SH-SY5Y (cell line): ENCODE measurements at regions not wholly inside any gene's neighbourhood (a gene's known extent, or its start where the extent isn't known, plus 50 kb on each side); places are given as distances from the start of the nearest gene placed in this dataset.

Experiments
- GATA2 ChIP-seq: IDR thresholded peaks from 2 replicates; pipeline ENCODE4 v1.6.1; 2011; ENCODE audit warnings: mild to moderate bottlenecking, low read depth, low read length
- GATA3 ChIP-seq: IDR thresholded peaks from 2 replicates; pipeline ENCODE4 v1.6.1; 2011; ENCODE audit warnings: low read depth, mild to moderate bottlenecking, low read length, moderate library complexity

DNA sequence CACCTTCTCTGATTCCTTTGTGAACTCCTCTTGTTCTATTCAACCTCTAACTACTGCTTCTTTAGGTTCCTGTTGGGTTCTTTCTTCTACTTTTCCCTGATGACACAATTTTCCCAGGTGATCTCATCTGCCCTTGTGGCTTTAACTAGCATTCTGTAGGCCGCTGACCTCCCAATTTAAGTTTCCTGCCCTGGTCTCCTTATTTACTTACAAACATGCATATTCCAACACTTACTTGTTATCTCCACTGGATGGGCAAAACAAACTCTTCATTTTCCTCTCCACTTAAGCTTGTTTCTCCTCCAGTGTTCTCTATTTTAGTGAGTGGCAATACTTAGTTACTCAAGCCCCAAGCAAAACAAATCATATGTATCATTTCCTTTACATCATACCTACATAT is 734.5 kb downstream of the METTL15 start:
- TF ChIP-seq GATA2 (no peak), GATA3 (no peak)

DNA sequence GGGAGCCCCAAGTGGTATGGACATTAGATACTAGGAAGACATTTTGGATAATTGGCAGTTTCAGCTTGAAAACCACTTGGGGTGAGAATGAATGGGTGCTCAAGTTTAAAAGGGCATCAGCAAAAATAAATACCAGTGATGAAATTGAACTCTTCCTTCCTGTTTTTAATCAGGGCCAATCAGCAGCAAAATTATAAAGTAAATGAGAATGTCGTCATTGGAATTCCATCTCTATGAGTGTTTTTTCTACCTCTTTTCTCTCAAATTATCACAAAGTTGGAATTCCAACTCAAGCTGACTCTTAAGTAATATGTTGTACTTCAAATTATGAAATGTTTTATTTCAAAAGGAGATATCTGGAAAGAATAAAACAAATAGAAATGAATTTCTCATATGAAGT is 730.6 kb downstream of the METTL15 start:
- no peak for TF ChIP-seq GATA3
- no peak for TF ChIP-seq GATA2

DNA sequence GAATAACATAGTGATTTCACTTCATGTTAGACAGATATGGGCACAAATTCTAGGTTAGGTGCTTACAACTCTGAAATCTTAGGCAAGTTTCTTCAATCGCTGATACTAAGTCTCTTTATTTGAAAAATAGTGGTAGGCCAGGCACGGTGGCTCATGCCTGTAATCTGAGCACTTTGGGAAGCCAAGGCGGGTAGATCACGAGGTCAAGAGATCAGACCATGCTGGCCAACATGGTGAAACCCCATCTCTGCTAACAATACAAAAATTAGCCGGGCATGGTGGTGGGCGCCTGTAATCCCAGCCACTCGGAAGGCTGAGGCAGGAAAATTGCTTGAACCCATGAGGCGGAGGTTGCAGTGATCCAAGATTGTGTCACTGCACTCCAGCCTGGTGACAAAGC is 729.4 kb downstream of the METTL15 start:
- TF ChIP-seq GATA2 (no peak), GATA3 (no peak)

DNA sequence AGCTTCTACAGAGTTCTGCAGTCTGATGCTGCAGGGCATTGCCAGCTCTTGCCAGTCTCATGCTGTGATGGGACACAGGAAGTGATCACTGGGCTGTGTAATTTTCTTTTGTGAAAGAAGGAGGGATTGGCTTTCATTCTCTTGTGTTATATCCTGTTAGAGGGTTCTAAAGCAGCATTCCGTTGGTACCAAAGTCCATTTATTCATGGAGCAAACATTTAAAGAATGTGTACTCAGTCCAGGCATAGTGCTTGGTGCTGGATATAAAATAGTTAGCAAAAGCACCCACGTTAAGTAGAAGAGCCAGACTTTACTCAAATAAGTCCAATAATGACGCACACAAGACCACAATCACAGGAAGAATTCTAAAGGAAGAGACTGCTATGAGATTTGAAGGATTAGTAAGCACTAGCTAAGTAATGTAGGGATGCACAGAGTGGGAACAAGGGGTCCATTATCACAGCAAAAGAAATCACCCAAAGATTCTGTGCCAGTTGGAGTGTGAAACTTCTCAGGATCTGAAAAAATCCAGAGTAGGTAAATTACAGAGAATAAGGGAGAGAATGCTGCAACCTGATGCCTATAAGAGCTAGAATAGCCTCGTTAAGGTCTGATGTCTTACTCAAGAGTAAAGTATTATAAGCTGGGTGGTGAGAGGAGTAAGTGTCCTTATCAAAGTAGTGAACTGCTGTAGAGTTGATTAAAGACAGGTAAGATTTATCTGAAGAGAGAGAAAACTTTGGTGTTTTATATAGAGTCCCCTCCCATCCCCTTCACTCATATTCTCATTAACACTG is 728.3 kb downstream of the METTL15 start:
- TF ChIP-seq GATA3 (no peak), GATA2 (no peak)

DNA sequence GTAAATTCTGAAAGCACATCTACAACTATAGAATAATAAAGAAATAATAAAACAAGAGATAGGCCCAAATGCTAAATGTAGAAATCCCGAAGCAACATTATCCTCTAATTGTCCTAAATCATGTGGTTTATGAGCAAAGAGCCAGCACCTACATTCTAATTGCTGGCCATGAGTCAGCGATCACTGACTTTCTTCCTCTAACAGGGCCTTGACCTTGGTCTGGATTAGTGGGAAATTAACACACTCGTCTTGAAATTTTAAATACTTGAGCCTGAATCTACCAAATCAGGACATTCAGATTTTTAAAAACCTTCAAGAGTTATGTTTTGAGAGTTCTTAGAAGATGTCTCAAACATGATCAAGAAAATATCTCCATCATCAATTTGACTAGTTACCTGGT is 727.6 kb downstream of the METTL15 start:
- no peak for TF ChIP-seq GATA3
- TF ChIP-seq GATA2: no peak

DNA sequence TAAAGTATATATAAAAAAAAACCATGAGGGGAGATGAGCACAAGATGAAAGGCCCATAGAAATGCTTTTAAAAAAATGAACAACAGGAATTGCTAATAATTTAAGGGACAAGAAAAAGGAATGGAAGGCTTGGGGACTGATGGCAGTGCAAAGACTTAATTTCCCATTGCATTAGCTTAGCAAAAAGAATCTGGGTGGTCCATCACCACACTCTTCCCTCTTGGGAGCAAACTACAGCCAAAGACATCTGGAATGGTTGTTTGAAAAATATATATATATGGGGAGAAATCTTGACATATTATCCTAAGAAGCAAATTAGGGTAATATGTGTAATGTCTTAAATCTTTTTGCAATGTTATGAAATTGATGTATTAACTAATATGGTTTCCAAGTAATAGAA is 727.1 kb downstream of the METTL15 start:
- TF ChIP-seq GATA3: no peak
- no peak for TF ChIP-seq GATA2

DNA sequence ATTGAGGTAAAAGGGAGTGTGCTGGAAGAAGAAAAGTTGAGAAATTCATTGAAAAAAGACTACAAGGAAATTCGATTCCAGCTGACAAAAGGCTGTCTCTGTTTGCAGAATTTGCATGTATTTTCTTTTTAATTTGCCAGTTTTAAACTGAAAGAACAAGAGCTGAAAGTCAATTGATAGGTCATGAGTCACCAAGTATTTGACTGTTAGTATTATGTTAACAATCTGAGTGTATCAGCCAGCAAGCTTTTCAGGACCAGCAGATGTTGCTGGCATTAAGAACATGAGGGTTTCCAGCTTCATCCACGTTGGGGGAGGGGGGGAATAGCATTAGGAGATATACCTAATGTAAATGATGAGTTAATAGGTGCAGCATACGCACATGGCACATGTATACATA is 726.7 kb downstream of the METTL15 start:
- TF ChIP-seq GATA2 (no peak), GATA3 (no peak)

DNA sequence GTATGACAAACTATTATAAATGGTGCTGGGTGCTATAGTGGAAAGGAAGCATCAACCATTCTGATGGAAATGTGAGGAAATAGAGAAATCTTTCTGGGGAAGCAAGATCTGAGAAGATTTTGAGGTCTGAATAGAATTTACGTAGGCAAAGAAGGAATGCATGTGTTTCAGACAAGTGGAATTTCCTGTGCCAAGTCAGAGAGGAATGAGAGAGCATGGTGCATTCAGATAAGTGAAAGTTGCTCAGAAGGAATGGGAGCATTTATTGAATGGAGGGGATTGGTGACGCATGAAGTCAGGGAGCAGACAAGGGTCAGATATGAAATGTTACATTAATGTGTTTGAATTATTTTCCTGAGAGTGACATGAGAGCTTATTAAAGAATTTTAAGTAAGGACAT is 725.5 kb downstream of the METTL15 start:
- TF ChIP-seq GATA3: no peak
- no peak for TF ChIP-seq GATA2

DNA sequence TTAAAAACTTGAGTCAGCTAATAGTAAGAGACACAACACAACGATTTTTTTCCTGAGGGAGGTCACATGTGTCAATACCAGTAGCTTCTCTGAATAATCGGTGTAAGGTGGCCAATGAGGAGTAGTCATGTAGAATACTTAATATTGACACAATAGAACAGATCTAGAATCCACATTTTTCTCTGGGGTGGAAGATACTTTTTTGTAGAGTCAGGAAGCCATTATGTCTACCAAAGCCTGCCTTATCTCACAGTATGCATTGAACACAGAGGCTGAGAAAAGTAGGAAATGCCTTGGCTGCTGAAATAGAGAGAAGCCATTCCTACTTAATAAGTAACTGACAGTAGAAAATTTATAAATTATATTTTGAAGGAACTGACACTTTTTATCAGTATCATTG is 725.0 kb downstream of the METTL15 start:
- TF ChIP-seq GATA3: no peak
- no peak for TF ChIP-seq GATA2

DNA sequence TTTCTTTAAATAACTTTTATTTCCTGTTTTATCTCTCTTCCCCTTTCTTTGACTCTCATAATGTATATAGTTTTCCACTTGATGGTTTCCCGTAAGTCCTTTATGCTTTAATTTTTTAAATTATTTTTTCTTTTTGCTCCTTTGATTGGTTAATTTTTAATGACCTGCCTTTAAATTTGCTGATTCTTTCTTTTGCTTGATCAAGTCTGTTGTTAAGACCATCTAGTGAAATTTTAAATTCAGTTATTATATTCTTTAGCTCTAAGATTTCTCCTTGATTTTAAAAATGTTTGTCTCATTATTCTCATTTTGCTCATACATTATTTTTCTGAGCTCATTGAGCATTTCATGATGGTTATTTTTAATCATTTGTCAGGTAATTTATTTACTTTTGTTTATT is 718.6 kb downstream of the METTL15 start:
- TF ChIP-seq GATA2 (no peak), GATA3 (no peak)

DNA sequence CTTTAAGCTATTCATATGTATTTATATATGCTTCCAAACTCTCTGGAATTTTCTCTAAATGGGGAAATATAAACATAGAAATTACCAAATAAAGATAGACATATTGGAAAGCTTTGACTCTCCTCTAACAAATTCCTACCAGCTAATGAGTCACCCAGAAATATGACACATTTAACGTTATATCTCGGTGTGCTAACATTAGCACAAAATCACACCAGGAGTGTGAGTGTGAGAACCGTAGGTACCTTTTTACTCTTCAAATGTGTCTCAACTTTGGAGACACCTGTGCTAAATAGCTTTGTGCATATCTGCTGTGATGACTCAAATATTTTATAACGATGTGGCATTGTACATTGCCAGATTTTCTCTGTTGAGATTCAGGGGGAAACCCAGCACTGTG is 714.4 kb downstream of the METTL15 start:
- TF ChIP-seq GATA2 (no peak), GATA3 (no peak)

DNA sequence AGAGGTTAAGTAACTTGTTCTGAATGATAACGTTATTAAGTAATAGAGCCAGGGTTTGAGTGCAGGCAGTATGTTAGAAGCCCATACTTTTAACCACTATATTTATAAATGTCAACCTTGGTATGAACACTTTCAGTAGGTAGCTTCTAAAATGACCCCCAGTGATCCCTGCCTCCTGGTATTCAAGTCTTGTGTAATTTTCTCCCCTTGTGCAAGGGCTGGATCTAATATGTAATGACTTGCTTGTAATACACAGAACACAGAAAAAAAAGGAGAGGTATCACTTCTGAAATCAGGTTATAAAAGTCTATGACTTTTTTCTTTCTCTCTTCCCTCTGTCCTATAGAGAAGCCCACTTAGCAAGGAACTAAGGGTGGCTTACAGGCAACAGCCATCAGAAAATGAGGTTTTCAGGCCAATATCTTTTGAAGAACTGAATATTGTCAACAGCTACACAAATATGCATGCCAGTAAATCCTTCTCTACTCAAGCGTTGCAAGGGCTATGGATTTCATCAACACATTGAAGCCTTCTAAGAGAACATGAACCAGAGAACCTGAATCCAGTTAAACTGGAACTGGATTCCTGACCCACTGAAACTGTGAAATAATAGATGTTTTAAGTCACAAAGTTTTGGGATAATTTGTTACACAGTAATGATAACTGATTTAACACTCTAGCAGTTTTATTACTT is 712.3 kb downstream of the METTL15 start:
- TF ChIP-seq GATA3 (no peak), GATA2 (no peak)

DNA sequence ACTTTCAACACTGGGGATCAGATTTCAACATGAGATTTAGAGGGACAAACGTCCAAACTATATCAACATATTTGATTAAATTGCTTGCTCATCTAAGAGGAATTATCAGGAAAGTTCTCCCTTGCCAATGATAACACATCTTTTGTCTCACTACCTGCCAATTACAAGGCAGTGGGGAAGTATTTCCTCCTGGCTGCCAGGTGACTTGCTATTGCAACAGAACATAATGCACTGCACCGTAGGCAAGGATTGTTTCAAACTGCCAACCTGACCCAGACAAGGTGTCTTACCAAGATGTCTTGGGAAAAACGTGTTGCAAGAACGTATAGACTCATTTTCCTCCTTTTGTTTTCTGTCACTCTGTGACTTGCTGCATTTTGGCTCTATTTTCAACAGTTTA is 711.6 kb downstream of the METTL15 start:
- no peak for TF ChIP-seq GATA2
- TF ChIP-seq GATA3: no peak

DNA sequence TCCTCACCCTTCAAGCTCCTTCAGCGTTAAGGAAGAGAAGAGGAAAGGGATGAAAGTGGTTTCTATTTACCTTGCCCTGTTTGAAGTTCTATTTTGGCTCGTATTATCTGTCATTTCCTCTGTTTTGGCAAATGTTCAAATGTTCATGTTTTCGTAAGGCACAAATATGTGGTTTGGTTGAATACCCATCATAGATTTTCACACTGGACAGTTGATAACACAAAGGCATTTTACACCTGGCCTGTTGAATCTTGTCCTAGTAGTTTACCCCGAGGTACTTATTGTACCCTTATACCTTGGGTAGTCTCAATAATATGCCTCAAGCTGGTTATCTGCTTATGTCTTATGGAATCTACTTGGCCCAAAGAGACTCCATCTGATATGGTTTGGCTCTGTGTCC is 706.9 kb downstream of the METTL15 start:
- TF ChIP-seq GATA2 (no peak), GATA3 (no peak)

DNA sequence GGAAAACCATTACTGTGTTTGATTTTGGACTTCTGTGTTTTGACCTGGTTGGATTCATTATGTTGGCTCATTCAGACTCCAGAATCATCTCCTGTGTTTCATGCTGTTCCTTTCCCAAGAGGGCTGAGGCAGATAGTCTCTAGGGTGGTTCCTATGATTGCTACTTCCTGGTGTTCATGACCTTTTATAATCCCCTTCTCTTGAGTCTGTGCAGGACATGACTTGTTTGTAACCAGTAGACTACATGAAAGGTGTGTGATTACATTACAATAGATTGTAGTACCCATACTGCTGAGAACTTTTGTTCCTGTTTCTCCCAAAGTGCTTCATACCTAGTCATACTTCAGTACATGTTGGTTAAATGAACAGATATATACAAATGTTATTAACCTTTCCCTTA is 700.6 kb downstream of the METTL15 start:
- TF ChIP-seq GATA2 (no peak), GATA3 (no peak)

DNA sequence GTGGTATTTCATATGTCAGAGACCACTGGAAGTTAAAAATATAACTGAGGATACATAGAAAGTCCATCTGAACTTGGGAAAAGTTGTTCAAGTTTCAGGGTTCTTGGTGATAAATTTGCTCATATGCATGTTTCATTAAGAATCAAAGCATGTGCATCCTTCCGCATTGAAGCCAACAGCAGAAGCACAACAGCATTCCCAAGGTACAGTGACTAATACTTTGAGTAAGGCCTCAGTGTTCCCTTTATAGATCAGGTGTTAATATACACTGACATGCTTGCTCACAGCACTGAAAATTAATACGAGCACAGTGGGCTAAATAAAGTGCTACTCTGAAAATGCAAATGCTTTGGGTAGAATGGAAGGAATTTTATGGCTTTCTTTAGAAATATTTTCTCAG is 691.1 kb downstream of the METTL15 start:
- TF ChIP-seq GATA3 (no peak), GATA2 (no peak)

DNA sequence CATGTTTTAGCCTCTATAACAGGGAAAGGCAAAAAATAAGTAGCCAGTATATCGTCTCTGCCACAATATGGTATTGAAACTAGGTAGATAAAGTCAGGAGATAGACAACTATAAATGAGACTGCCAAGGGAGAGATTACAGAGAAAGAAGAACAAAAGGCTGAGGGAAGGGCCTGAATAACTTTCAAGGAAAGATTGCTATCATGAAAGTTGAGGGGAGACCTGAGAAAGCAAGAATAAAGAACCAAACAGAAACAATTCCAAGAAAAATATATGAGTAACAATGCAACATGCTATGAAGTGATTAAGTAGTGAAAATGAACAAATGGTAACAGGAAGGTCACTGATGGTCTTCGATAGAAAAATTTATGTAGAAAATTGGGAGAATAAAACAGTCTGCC is 690.1 kb downstream of the METTL15 start:
- no peak for TF ChIP-seq GATA2
- no peak for TF ChIP-seq GATA3

DNA sequence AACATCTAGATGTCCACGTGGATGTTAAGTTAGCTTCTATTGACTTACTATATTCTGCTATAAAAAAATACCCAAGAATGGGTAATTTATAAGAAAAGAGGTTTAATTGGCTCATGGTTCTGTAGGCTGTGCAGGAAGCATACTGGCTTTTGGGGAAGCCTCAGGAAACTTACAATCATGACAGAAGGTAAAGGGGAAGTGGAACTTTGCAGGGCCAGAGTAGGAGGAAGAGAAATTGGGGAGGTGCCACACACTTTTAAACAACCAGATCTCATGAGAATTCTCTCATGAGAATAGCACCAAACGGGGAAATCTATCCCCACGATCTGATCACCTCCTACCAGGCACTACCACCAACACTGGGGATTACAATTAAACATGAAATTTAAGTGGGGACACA is 689.3 kb downstream of the METTL15 start:
- TF ChIP-seq GATA2 (no peak), GATA3 (no peak)
